GM11168 (cell line): ENCODE measurements at regions not wholly inside any gene's neighbourhood (a gene's known extent, or its start where the extent isn't known, plus 50 kb on each side); places are given as distances from the start of the nearest gene placed in this dataset.

ENCODE experiments used
- in situ Hi-C: fragments of 300-500 bp; cut with MboI; formaldehyde crosslinking; loops from one replicate; pipeline ENCODE4 v1.12.0; 2022; ENCODE audit warnings: low sequenced_read_pairs; ENCODE audit not compliant: unreplicated experiment

GRCh38 chr5:158179271-158179670 lies 320.3 kb upstream of the CLINT1 start:
- in situ Hi-C loops: loop anchor here (10.0 kb wide), 2 partner anchors 516 to 926 kb away; no protein-coding TSS in a partner anchor

- in situ Hi-C loops: loop anchor here (10.0 kb wide), 2 partner anchors 516 to 926 kb away; no protein-coding TSS in a partner anchor
Observed at GRCh38 chr5:158178535-158178934, 319.6 kb upstream of the CLINT1 start.

- in situ Hi-C loops: loop anchor here (10.0 kb wide), 2 partner anchors 518 to 928 kb away; no protein-coding TSS in a partner anchor
Observed at GRCh38 chr5:158177146-158177545, 318.2 kb upstream of the CLINT1 start.

- in situ Hi-C loops: loop anchor here (10.0 kb wide), 2 partner anchors 519 to 929 kb away; no protein-coding TSS in a partner anchor
Observed at GRCh38 chr5:158175934-158176481, 317.1 kb upstream of the CLINT1 start.

GRCh38 chr5:158174918-158175851 lies 316.2 kb upstream of the CLINT1 start:
- in situ Hi-C loops: loop anchor here (10.0 kb wide), 2 partner anchors 520 to 930 kb away; no protein-coding TSS in a partner anchor

- in situ Hi-C loops: loop anchor here (10.0 kb wide), 2 partner anchors 521 to 931 kb away; no protein-coding TSS in a partner anchor
Observed at GRCh38 chr5:158174026-158174425, 315.1 kb upstream of the CLINT1 start.

GRCh38 chr5:158172005-158172404 lies 313.1 kb upstream of the CLINT1 start:
- in situ Hi-C loops: loop anchor here (10.0 kb wide), 2 partner anchors 523 to 933 kb away; no protein-coding TSS in a partner anchor

- in situ Hi-C loops: loop anchor here (10.0 kb wide), 2 partner anchors 524 to 934 kb away; no protein-coding TSS in a partner anchor
Observed at GRCh38 chr5:158170534-158170933, 311.6 kb upstream of the CLINT1 start.

GRCh38 chr5:158170060-158170459 lies 311.1 kb upstream of the CLINT1 start:
- in situ Hi-C loops: loop anchor here (10.0 kb wide), 2 partner anchors 525 to 935 kb away; no protein-coding TSS in a partner anchor

- in situ Hi-C loops: no loop called here
Observed at GRCh38 chr5:158166424-158166823, 307.5 kb upstream of the CLINT1 start.

GRCh38 chr5:158165647-158166046 lies 306.7 kb upstream of the CLINT1 start:
- in situ Hi-C loops: no loop called here

GRCh38 chr5:158164296-158165047 lies 305.5 kb upstream of the CLINT1 start:
- in situ Hi-C loops: no loop called here

- in situ Hi-C loops: no loop called here
Observed at GRCh38 chr5:158163451-158164295, 304.7 kb upstream of the CLINT1 start.

GRCh38 chr5:158162479-158163034 lies 303.6 kb upstream of the CLINT1 start:
- in situ Hi-C loops: no loop called here

GRCh38 chr5:158162026-158162425 lies 303.1 kb upstream of the CLINT1 start:
- in situ Hi-C loops: no loop called here

GRCh38 chr5:158159621-158160020 lies 300.7 kb upstream of the CLINT1 start:
- in situ Hi-C loops: no loop called here

GRCh38 chr5:158155811-158156505 lies 297.0 kb upstream of the CLINT1 start:
- in situ Hi-C loops: no loop called here

- in situ Hi-C loops: no loop called here
Observed at GRCh38 chr5:158155067-158155466, 296.1 kb upstream of the CLINT1 start.
